GM12891 (cell line): ENCODE measurements at regions not wholly inside any gene's neighbourhood (a gene's known extent, or its start where the extent isn't known, plus 50 kb on each side); places are given as distances from the start of the nearest gene placed in this dataset.

Experiments
- DNase-seq: peaks from one replicate; pipeline ENCODE4 v3.0.0; 2011; ENCODE audit warnings: low spot score; ENCODE audit not compliant: insufficient read length
- FAIRE-seq: peaks from 2 replicates; lab custom pipeline; 2011; peaks lifted over from hg19 to GRCh38; lab: Jason Lieb, UNC
- PAX5 ChIP-seq: IDR thresholded peaks from 2 replicates; pipeline ENCODE4 v1.6.1; 2011; ENCODE audit warnings: low read length, moderate library complexity, mild to moderate bottlenecking; ENCODE audit not compliant: insufficient read depth, severe bottlenecking
- POLR2A ChIP-seq: IDR thresholded peaks from 2 replicates; pipeline ENCODE4 v1.6.1; 2011; ENCODE audit warnings: low read depth, low read length, control low read depth
- POLR2AphosphoS5 ChIP-seq: IDR thresholded peaks from 2 replicates; pipeline ENCODE4 v1.6.1; 2011; ENCODE audit warnings: low read depth, low read length, control low read depth
- POU2F2 ChIP-seq: IDR thresholded peaks from 2 replicates; pipeline ENCODE4 v1.6.1; 2011; ENCODE audit warnings: low read depth, mild to moderate bottlenecking, control low read depth, low read length, moderate library complexity
- SPI1 ChIP-seq: IDR thresholded peaks from 2 replicates; pipeline ENCODE4 v1.6.1; 2011; ENCODE audit warnings: low read depth, low read length, control low read depth
- TAF1 ChIP-seq: IDR thresholded peaks from 2 replicates; pipeline ENCODE4 v1.6.1; 2011; ENCODE audit warnings: low read depth, low read length, control low read depth

GRCh38 chr2:137729305-137729704 is 235.0 kb upstream of the HNMT start:
- DNase-seq (no peak), FAIRE-seq (no peak)

GRCh38 chr2:137737559-137737958 is 226.7 kb upstream of the HNMT start:
- TF ChIP-seq POU2F2, result no peak
- TF ChIP-seq PAX5, result no peak
- TF ChIP-seq POLR2AphosphoS5, result no peak
- FAIRE-seq (no peak), DNase-seq (no peak)

More at GRCh38 chr2:137729305-137729704, 235.0 kb upstream of the HNMT start:
- TF ChIP-seq POLR2A, result no peak
- no peak for TF ChIP-seq POLR2AphosphoS5
- TF ChIP-seq TAF1, result no peak
- no peak for TF ChIP-seq POU2F2
- no peak for TF ChIP-seq SPI1
- TF ChIP-seq PAX5, result no peak

GRCh38 chr2:137741784-137742362 is 222.4 kb upstream of the HNMT start:
- FAIRE-seq (no peak), DNase-seq (no peak)
- TF ChIP-seq TAF1 (no peak), PAX5 (no peak), SPI1 (no peak), POLR2A (no peak), POU2F2 (no peak), POLR2AphosphoS5 (no peak)

- FAIRE-seq (no peak), DNase-seq (no peak)
- TF ChIP-seq SPI1 (no peak), TAF1 (no peak)
Measured at GRCh38 chr2:137747509-137747908, 216.8 kb upstream of the HNMT start.

GRCh38 chr2:137748533-137748932 is 215.7 kb upstream of the HNMT start:
- DNase-seq, result no peak
- FAIRE-seq, result no peak
- TF ChIP-seq POU2F2 (no peak), SPI1 (no peak), POLR2AphosphoS5 (no peak), TAF1 (no peak)

GRCh38 chr2:137764646-137765045 is 199.6 kb upstream of the HNMT start:
- TF ChIP-seq SPI1, result no peak
- no peak for TF ChIP-seq TAF1
- TF ChIP-seq PAX5, result no peak
- TF ChIP-seq POU2F2, result no peak
- TF ChIP-seq POLR2AphosphoS5, result no peak
- FAIRE-seq (no peak), DNase-seq (no peak)

GRCh38 chr2:137769406-137769805 is 194.9 kb upstream of the HNMT start:
- TF ChIP-seq PAX5 (no peak), POLR2A (no peak), POU2F2 (no peak), POLR2AphosphoS5 (no peak), SPI1 (no peak), TAF1 (no peak)
- DNase-seq (no peak), FAIRE-seq (no peak)

GRCh38 chr2:137770166-137770565 is 194.1 kb upstream of the HNMT start:
- TF ChIP-seq POLR2AphosphoS5 (no peak), PAX5 (no peak), POU2F2 (no peak), SPI1 (no peak), TAF1 (no peak), POLR2A (no peak)
- no peak for DNase-seq
- FAIRE-seq, result no peak

GRCh38 chr2:137771064-137771463 is 193.2 kb upstream of the HNMT start:
- FAIRE-seq, result no peak
- no peak for DNase-seq
- peak; percentile 50; the same call in 1 of the 2 replicates for TF ChIP-seq SPI1
- no peak for TF ChIP-seq TAF1
- no peak for TF ChIP-seq POLR2AphosphoS5
- TF ChIP-seq POLR2A, result no peak

GRCh38 chr2:137772451-137772850 is 191.8 kb upstream of the HNMT start:
- FAIRE-seq (no peak), DNase-seq (no peak)
- TF ChIP-seq POLR2AphosphoS5, result no peak
- no peak for TF ChIP-seq SPI1
- no peak for TF ChIP-seq PAX5
- no peak for TF ChIP-seq POU2F2
- TF ChIP-seq POLR2A, result no peak
- no peak for TF ChIP-seq TAF1

- FAIRE-seq (no peak), DNase-seq (no peak)
- no peak for TF ChIP-seq PAX5
- TF ChIP-seq TAF1, result no peak
Measured at GRCh38 chr2:137775529-137775928, 188.7 kb upstream of the HNMT start.
